OCI-LY7 (cell line): ENCODE measurements at regions not wholly inside any gene's neighbourhood (a gene's known extent, or its start where the extent isn't known, plus 50 kb on each side); places are given as distances from the start of the nearest gene placed in this dataset.

Source experiments
- CTCF ChIP-seq: fragments of 200-600 bp; sonication (generic); conservative IDR thresholded peaks from 2 replicates; pipeline ENCODE4 v1.5.1; 2014; ENCODE audit warnings: mild to moderate bottlenecking, antibody characterized with exemption, low read length, moderate library complexity, mixed read lengths
- EZH2phosphoT487 ChIP-seq: fragments of 200-600 bp; sonication (generic); IDR thresholded peaks from 2 replicates; pipeline ENCODE4 v1.6.1; 2018; ENCODE audit warnings: low read depth, borderline replicate concordance, mild to moderate bottlenecking, mixed run types, antibody characterized with exemption, low read length, moderate library complexity, mixed read lengths

- TF ChIP-seq CTCF, result no peak
- no peak for TF ChIP-seq EZH2phosphoT487
These were observed 422.2 kb upstream of the ADAMTS9 start for GRCh38 chr3:65109966-65110500.
